Ishikawa (cell line): ENCODE measurements at regions not wholly inside any gene's neighbourhood (a gene's known extent, or its start where the extent isn't known, plus 50 kb on each side); places are given as distances from the start of the nearest gene placed in this dataset.

Source experiments
- CEBPB ChIP-seq: IDR thresholded peaks from 2 replicates; pipeline ENCODE4 v1.6.1; 2012
- CREB1 ChIP-seq: IDR thresholded peaks from 2 replicates; pipeline ENCODE4 v1.6.1; 2012; ENCODE audit warnings: low read depth
- EGR1 ChIP-seq: IDR thresholded peaks from 2 replicates; pipeline ENCODE4 v1.6.1; 2012
- EP300 ChIP-seq: IDR thresholded peaks from 2 replicates; pipeline ENCODE4 v1.6.1; 2012; ENCODE audit warnings: borderline replicate concordance
- FOXM1 ChIP-seq: IDR thresholded peaks from 2 replicates; pipeline ENCODE4 v1.6.1; 2012; ENCODE audit warnings: low read depth, borderline replicate concordance
- MAX ChIP-seq: IDR thresholded peaks from 2 replicates; pipeline ENCODE4 v1.6.1; 2012
- NFIC ChIP-seq: IDR thresholded peaks from 2 replicates; pipeline ENCODE4 v1.6.1; 2012
- RAD21 ChIP-seq: IDR thresholded peaks from 2 replicates; pipeline ENCODE4 v1.6.1; 2012; ENCODE audit warnings: low read depth
- TAF1 ChIP-seq: IDR thresholded peaks from 2 replicates; pipeline ENCODE4 v1.6.1; 2012; ENCODE audit warnings: low read depth, mild to moderate bottlenecking
- TCF12 ChIP-seq: IDR thresholded peaks from 2 replicates; pipeline ENCODE4 v1.6.1; 2012; ENCODE audit warnings: low read depth
- TEAD4 ChIP-seq: IDR thresholded peaks from 2 replicates; pipeline ENCODE4 v1.6.1; 2012
- YY1 ChIP-seq: IDR thresholded peaks from 2 replicates; pipeline ENCODE4 v1.6.1; 2012; ENCODE audit warnings: low read depth
- ZBTB7A ChIP-seq: IDR thresholded peaks from 2 replicates; pipeline ENCODE4 v1.6.1; 2012; ENCODE audit warnings: low read depth
- TF ChIP-seq, protein P1 (sequence below): IDR thresholded peaks from 2 replicates; pipeline ENCODE4 v1.6.1; 2012
- TF ChIP-seq, protein P2 (sequence below): IDR thresholded peaks from 2 replicates; pipeline ENCODE4 v1.6.1; 2012; ENCODE audit warnings: low read depth, mild to moderate bottlenecking

DNA sequence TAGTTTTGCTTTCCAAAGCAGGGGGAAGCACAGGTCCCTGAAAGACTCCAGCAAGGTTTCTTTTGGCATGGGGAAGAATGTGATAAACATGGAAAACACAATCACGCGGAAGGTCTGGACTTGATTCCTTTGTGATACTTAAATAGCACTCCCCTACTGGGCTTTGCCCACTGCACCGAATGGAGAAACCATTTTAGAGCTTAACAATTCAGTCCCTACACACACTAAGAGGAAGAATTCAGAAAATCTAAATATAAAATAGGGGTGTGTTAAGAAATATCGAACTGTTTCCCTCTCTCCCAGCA, 71.4 kb upstream of the NHSL1 start:
- TF ChIP-seq, protein P1, sequence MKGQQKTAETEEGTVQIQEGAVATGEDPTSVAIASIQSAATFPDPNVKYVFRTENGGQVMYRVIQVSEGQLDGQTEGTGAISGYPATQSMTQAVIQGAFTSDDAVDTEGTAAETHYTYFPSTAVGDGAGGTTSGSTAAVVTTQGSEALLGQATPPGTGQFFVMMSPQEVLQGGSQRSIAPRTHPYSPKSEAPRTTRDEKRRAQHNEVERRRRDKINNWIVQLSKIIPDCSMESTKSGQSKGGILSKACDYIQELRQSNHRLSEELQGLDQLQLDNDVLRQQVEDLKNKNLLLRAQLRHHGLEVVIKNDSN = no peak

- TF ChIP-seq, protein P1 = no peak
- TF ChIP-seq TAF1 = no peak
- no peak for TF ChIP-seq CEBPB
- no peak for TF ChIP-seq CREB1
- no peak for TF ChIP-seq NFIC
- TF ChIP-seq YY1 = no peak
- TF ChIP-seq MAX = no peak
- no peak for TF ChIP-seq RAD21
- TF ChIP-seq EP300 = no peak
- no peak for TF ChIP-seq TCF12
- no peak for TF ChIP-seq EGR1
- no peak for TF ChIP-seq FOXM1
- TF ChIP-seq TEAD4 = no peak
- no peak for TF ChIP-seq ZBTB7A
- TF ChIP-seq, protein P2, sequence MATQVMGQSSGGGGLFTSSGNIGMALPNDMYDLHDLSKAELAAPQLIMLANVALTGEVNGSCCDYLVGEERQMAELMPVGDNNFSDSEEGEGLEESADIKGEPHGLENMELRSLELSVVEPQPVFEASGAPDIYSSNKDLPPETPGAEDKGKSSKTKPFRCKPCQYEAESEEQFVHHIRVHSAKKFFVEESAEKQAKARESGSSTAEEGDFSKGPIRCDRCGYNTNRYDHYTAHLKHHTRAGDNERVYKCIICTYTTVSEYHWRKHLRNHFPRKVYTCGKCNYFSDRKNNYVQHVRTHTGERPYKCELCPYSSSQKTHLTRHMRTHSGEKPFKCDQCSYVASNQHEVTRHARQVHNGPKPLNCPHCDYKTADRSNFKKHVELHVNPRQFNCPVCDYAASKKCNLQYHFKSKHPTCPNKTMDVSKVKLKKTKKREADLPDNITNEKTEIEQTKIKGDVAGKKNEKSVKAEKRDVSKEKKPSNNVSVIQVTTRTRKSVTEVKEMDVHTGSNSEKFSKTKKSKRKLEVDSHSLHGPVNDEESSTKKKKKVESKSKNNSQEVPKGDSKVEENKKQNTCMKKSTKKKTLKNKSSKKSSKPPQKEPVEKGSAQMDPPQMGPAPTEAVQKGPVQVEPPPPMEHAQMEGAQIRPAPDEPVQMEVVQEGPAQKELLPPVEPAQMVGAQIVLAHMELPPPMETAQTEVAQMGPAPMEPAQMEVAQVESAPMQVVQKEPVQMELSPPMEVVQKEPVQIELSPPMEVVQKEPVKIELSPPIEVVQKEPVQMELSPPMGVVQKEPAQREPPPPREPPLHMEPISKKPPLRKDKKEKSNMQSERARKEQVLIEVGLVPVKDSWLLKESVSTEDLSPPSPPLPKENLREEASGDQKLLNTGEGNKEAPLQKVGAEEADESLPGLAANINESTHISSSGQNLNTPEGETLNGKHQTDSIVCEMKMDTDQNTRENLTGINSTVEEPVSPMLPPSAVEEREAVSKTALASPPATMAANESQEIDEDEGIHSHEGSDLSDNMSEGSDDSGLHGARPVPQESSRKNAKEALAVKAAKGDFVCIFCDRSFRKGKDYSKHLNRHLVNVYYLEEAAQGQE = no peak
These were observed 71.9 kb upstream of the NHSL1 start for GRCh38 chr6:138571181-138571580.

DNA sequence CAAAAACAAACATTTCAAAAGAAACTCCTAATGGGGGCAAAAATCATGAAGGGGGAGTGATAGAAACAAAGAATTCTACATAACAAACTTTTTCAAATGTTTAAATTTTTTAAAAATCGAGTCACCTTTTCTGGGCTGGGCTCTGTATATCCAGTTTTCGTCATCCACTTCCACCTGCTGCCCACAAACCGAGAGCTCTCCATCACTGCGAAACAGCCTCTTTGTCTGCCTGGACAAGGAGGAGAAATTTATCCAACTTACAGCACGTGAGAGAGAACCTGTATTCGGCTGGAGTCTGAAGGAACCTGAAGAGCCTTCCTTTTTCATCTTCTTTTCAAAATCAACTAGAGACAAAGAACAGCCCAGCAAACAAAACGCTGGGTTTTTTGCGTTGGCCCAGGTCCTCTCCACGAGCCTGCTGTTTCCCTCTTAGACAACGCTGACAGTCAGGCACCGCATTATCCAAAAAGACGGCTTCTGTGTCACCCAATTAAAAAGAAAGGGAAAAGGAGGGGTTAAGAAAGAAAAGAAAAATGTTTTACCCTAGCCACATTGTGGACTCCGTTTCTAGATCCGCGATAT, 72.4 kb upstream of the NHSL1 start:
- TF ChIP-seq EP300 (no peak), CREB1 (no peak), MAX (no peak), CEBPB (no peak), NFIC (no peak), EGR1 (no peak), ZBTB7A (no peak), YY1 (no peak), RAD21 (no peak), FOXM1 (no peak), TCF12 (no peak), TAF1 (no peak), TEAD4 (no peak)
- TF ChIP-seq, protein P1 = no peak
- TF ChIP-seq, protein P2 = no peak

GRCh38 chr6:138572167-138572875, 73.0 kb upstream of the NHSL1 start:
- TF ChIP-seq ZBTB7A (no peak), FOXM1 (no peak), MAX (0 out of 2 replicates have a peak, but pooled peaks have one; percentile 49)

GRCh38 chr6:138572885-138573284, 73.6 kb upstream of the NHSL1 start:
- TF ChIP-seq TEAD4 = no peak
- no peak for TF ChIP-seq ZBTB7A
- TF ChIP-seq EGR1 = no peak
- TF ChIP-seq CREB1 = no peak
- no peak for TF ChIP-seq YY1
- no peak for TF ChIP-seq TAF1
- no peak for TF ChIP-seq MAX
- TF ChIP-seq RAD21 = no peak
- TF ChIP-seq, protein P2 = no peak
